Mesendoderm (in vitro differentiated cells): ENCODE measurements at regions not wholly inside any gene's neighbourhood (a gene's known extent, or its start where the extent isn't known, plus 50 kb on each side); places are given as distances from the start of the nearest gene placed in this dataset.

Source experiments
- DNase-seq: peaks from one replicate; pipeline ENCODE4 v3.0.0; 2013
- H2AK5ac ChIP-seq: 2 replicates; pipeline ENCODE4 v1.6.1; 2013; ENCODE audit warnings: low read length, inconsistent platforms
- H2BK120ac ChIP-seq: 2 replicates; pipeline ENCODE4 v1.6.1; 2013; ENCODE audit warnings: low read depth, mild to moderate bottlenecking, low read length, moderate library complexity, mixed read lengths
- H2BK15ac ChIP-seq: replicated peaks from 2 replicates; pipeline ENCODE4 v1.6.1; 2013; ENCODE audit warnings: low read depth, mild to moderate bottlenecking, moderate library complexity
- H2BK5ac ChIP-seq: 2 replicates; pipeline ENCODE4 v1.6.1; 2013; ENCODE audit warnings: low read length, inconsistent platforms
- H3K18ac ChIP-seq: 2 replicates; pipeline ENCODE4 v1.6.1; 2013; ENCODE audit warnings: mild to moderate bottlenecking, low read length, mixed read lengths
- H3K23ac ChIP-seq: one replicate; pipeline ENCODE4 v1.6.1; 2013; ENCODE audit warnings: low read length
- H3K27ac ChIP-seq: 2 replicates; pipeline ENCODE4 v1.5.1; 2013; ENCODE audit warnings: low read depth, mild to moderate bottlenecking, inconsistent platforms, low read length, moderate library complexity
- H3K27me3 ChIP-seq: 2 replicates; pipeline ENCODE4 v1.6.1; 2013; ENCODE audit warnings: low read length, control low read depth, mild to moderate bottlenecking, inconsistent platforms; ENCODE audit not compliant: insufficient read depth, poor library complexity
- H3K36me3 ChIP-seq: 2 replicates; pipeline ENCODE4 v1.6.1; 2013; ENCODE audit warnings: low read length, inconsistent platforms; ENCODE audit not compliant: control insufficient read depth, insufficient read depth
- H3K4ac ChIP-seq: one replicate; pipeline ENCODE4 v1.6.1; 2013; ENCODE audit warnings: low read depth, mild to moderate bottlenecking, low read length, moderate library complexity
- H3K4me1 ChIP-seq: 2 replicates; pipeline ENCODE4 v1.6.1; 2013; ENCODE audit warnings: low read depth, low read length, inconsistent platforms; ENCODE audit not compliant: control insufficient read depth
- H3K4me2 ChIP-seq: 2 replicates; pipeline ENCODE4 v1.6.1; 2013; ENCODE audit warnings: low read length
- H3K4me3 ChIP-seq: 2 replicates; pipeline ENCODE4 v1.5.1; 2013; ENCODE audit warnings: mild to moderate bottlenecking, low read length
- H3K56ac ChIP-seq: one replicate; pipeline ENCODE4 v1.6.1; 2013; ENCODE audit warnings: low read length
- H3K79me1 ChIP-seq: 2 replicates; pipeline ENCODE4 v1.6.1; 2013; ENCODE audit warnings: low read length, inconsistent platforms
- H3K79me2 ChIP-seq: 2 replicates; pipeline ENCODE4 v1.6.1; 2013; ENCODE audit warnings: mild to moderate bottlenecking, low read length; ENCODE audit not compliant: control insufficient read depth, insufficient read depth
- H3K9ac ChIP-seq: 2 replicates; pipeline ENCODE4 v1.6.1; 2013; ENCODE audit warnings: low read length, inconsistent platforms
- H4K5ac ChIP-seq: one replicate; pipeline ENCODE4 v1.6.1; 2013; ENCODE audit warnings: low read length
- H4K8ac ChIP-seq: one replicate; pipeline ENCODE4 v1.6.1; 2013; ENCODE audit warnings: low read depth, mild to moderate bottlenecking, control low read depth, low read length, moderate library complexity
- WGBS: extraction: QIAGEN DNeasy Blood & Tissue Kit; methylation state at CpG from one replicate; pipeline ENCODE4 v1.1.7; 2013; ENCODE audit warnings: low lambda C conversion rate, missing lambda C conversion rate; ENCODE audit not compliant: insufficient coverage; ENCODE audit errors: extremely low coverage; 5-methylcytosine and 5-hydroxymethylcytosine counted together

DNA sequence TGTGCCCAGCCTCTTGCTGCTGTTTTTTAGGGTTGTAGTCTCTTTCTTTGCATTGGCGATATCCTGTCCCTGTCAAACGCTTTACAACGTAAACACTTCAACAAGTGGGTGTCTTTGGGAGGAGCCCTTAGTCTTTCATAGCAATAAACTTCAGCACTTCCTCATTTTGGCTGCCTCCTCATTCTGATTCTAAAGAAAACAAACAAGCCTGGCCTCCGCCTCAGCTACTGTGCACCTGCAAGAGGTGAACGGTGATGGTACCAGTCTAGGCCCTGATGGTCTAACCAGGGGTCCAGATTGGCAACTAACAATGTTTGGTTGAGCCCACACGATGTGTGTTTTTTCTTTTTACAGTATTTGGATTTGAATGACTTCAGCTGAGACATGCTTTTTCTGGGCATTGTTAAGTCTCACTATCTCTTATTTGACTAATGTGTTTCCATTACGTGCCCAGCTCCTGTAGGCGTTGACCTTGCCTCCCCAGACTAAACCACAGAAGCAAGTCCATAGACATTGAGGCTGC, 53.2 kb upstream of the CUL3 start:
- H3K18ac ChIP-seq: no peak overlapping the region
- H3K36me3 ChIP-seq: no peaks in the 10 kb centered on the region
- WGBS: no CpG with 5 or more reads among the region's 8 CpGs
- no peak overlapping the region for H4K8ac ChIP-seq
- no peaks in the 10 kb centered on the region for H3K79me2 ChIP-seq
- H2AK5ac ChIP-seq: no peak overlapping the region
- no peak overlapping the region for H3K4me2 ChIP-seq
- H3K27me3 ChIP-seq: no peaks in the 10 kb centered on the region
- no peak overlapping the region for H3K9ac ChIP-seq
- H3K79me1 ChIP-seq: no peaks in the 10 kb centered on the region
- H2BK5ac ChIP-seq: no peak overlapping the region
- H3K23ac ChIP-seq: no peak overlapping the region
- H3K4ac ChIP-seq: no peak overlapping the region
- H3K56ac ChIP-seq: no peak overlapping the region
- no peaks in the 10 kb centered on the region for H3K4me1 ChIP-seq
- no peak for DNase-seq
- H3K4me3 ChIP-seq: no peak overlapping the region
- no peak overlapping the region for H4K5ac ChIP-seq
- no peak overlapping the region for H2BK120ac ChIP-seq
- H2BK15ac ChIP-seq: no peak overlapping the region
- no peak overlapping the region for H3K27ac ChIP-seq
